Keratinocyte (primary cell): ENCODE measurements at regions not wholly inside any gene's neighbourhood (a gene's known extent, or its start where the extent isn't known, plus 50 kb on each side); places are given as distances from the start of the nearest gene placed in this dataset.

Experiments
- CTCF ChIP-seq, 3 experiments: IDR thresholded peaks in 1 of 3; conservative IDR thresholded peaks in 1 of 3; optimal IDR thresholded peaks in 1 of 3; 2 replicates in 2 of 3; 3 replicates in 1 of 3; pipeline versions ENCODE3 to v1.5.1; 2011; ENCODE audit warnings: low read length in 3 of 3, mild to moderate bottlenecking in 3 of 3, moderate library complexity in 2 of 3, control low read depth in 1 of 3, inconsistent platforms in 1 of 3; ENCODE audit not compliant: insufficient read depth in 2 of 3; ENCODE audit errors: extremely low read depth in 1 of 3
- EZH2 ChIP-seq: IDR thresholded peaks from one replicate; pipeline ENCODE4 v1.6.1; 2012; ENCODE audit warnings: inconsistent platforms, mild to moderate bottlenecking, low read length, moderate library complexity

- TF ChIP-seq CTCF (optimal IDR thresholded peaks at IDR 0.05 in 1 of 3, IDR thresholded peaks at IDR 0.05 in 1 of 3, conservative IDR thresholded peaks at IDR 0.05 in 1 of 3; ENCODE audit: extremely low read depth in 1 of 3, insufficient read depth in 2 of 3, low read length in 3 of 3) (no peak), EZH2 (no peak)
These were observed 342.0 kb upstream of the ANKRD30A start for GRCh38 chr10:36783400-36783799.
